ENCODE measurements at regions not wholly inside any gene's neighbourhood (a gene's known extent, or its start where the extent isn't known, plus 50 kb on each side); places are given as distances from the start of the nearest gene placed in this dataset.

GRCh38 chr3:84265768-84266167 is 693.0 kb upstream of the CADM2 start:
- no peak for TF ChIP-seq CTCF (conservative IDR thresholded peaks at IDR 0.05)
- no peak for TF ChIP-seq ZFX (IDR thresholded peaks at IDR 0.05)
